ENCODE measurements at regions not wholly inside any gene's neighbourhood (a gene's known extent, or its start where the extent isn't known, plus 50 kb on each side); places are given as distances from the start of the nearest gene placed in this dataset.
"Not testable (repeated sequence)": the region's sequence is repeated elsewhere in the genome, so short reads cannot be mapped to it uniquely, and the experiment has no call there.

- H3K4me3 ChIP-seq (ENCODE audit: low read depth, low read length), result peak overlapping the region; percentile 56
- not testable (repeated sequence) for DNase-seq (ENCODE audit: low read depth)
These were observed 1609.3 kb downstream of the SPATA31A7 start for GRCh38 chr9:62798884-62799850.

- not testable (repeated sequence) for DNase-seq (ENCODE audit: low read depth)
- H3K4me3 ChIP-seq (ENCODE audit: low read depth, low read length), result peak overlapping the region; percentile 56
These were observed 1610.1 kb downstream of the SPATA31A7 start for GRCh38 chr9:62799851-62800371.

- DNase-seq (ENCODE audit: low read depth), result not testable (repeated sequence)
- H3K4me3 ChIP-seq (ENCODE audit: low read depth, low read length), result peak overlapping the region; percentile 56
These were observed 1610.9 kb downstream of the SPATA31A7 start for GRCh38 chr9:62800451-62801371.

GRCh38 chr9:62801372-62801811 is 1611.6 kb downstream of the SPATA31A7 start:
- DNase-seq (ENCODE audit: low read depth), result not testable (repeated sequence)
- peak overlapping the region; percentile 56 for H3K4me3 ChIP-seq (ENCODE audit: low read depth, low read length)

GRCh38 chr9:62801961-62802718 is 1612.3 kb downstream of the SPATA31A7 start:
- not testable (repeated sequence) for DNase-seq (ENCODE audit: low read depth)
- H3K4me3 ChIP-seq (ENCODE audit: low read depth, low read length), result peak overlapping the region; percentile 56

- not testable (repeated sequence) for DNase-seq (ENCODE audit: low read depth)
These were observed 1612.9 kb downstream of the SPATA31A7 start for GRCh38 chr9:62802719-62803079.

GRCh38 chr9:62803099-62803498 is 1613.3 kb downstream of the SPATA31A7 start:
- DNase-seq (ENCODE audit: low read depth), result not testable (repeated sequence)

More at GRCh38 chr9:62802719-62803079, 1612.9 kb downstream of the SPATA31A7 start:
- H3K4me3 ChIP-seq (ENCODE audit: low read depth, low read length), result peak overlapping the region; percentile 56

GRCh38 chr9:62804314-62804713 is 1614.5 kb downstream of the SPATA31A7 start:
- not testable (repeated sequence) for DNase-seq (ENCODE audit: low read depth)

More at GRCh38 chr9:62803099-62803498, 1613.3 kb downstream of the SPATA31A7 start:
- not testable (repeated sequence) for H3K4me3 ChIP-seq (ENCODE audit: low read depth, low read length)

GRCh38 chr9:62807424-62807823 is 1617.6 kb downstream of the SPATA31A7 start:
- DNase-seq (ENCODE audit: low read depth); H3K4me3 ChIP-seq (ENCODE audit: low read depth, low read length): not testable (repeated sequence)

More at GRCh38 chr9:62804314-62804713, 1614.5 kb downstream of the SPATA31A7 start:
- H3K4me3 ChIP-seq (ENCODE audit: low read depth, low read length), result not testable (repeated sequence)

- not testable (repeated sequence) for DNase-seq (ENCODE audit: low read depth)
These were observed 1618.2 kb downstream of the SPATA31A7 start for GRCh38 chr9:62808081-62808480.

GRCh38 chr9:62810318-62810717 is 1620.5 kb downstream of the SPATA31A7 start:
- H3K4me3 ChIP-seq (ENCODE audit: low read depth, low read length); DNase-seq (ENCODE audit: low read depth): not testable (repeated sequence)

More at GRCh38 chr9:62808081-62808480, 1618.2 kb downstream of the SPATA31A7 start:
- H3K4me3 ChIP-seq (ENCODE audit: low read depth, low read length), result not testable (repeated sequence)

GRCh38 chr9:62810811-62811315 is 1621.0 kb downstream of the SPATA31A7 start:
- H3K4me3 ChIP-seq (ENCODE audit: low read depth, low read length); DNase-seq (ENCODE audit: low read depth): not testable (repeated sequence)

- DNase-seq (ENCODE audit: low read depth); H3K4me3 ChIP-seq (ENCODE audit: low read depth, low read length): not testable (repeated sequence)
These were observed 1625.6 kb downstream of the SPATA31A7 start for GRCh38 chr9:62815436-62815835.

GRCh38 chr9:62816331-62816730 is 1626.5 kb downstream of the SPATA31A7 start:
- DNase-seq (ENCODE audit: low read depth), result not testable (repeated sequence)

GRCh38 chr9:62817214-62817613 is 1627.4 kb downstream of the SPATA31A7 start:
- DNase-seq (ENCODE audit: low read depth); H3K4me3 ChIP-seq (ENCODE audit: low read depth, low read length): not testable (repeated sequence)

More at GRCh38 chr9:62816331-62816730, 1626.5 kb downstream of the SPATA31A7 start:
- not testable (repeated sequence) for H3K4me3 ChIP-seq (ENCODE audit: low read depth, low read length)

- DNase-seq (ENCODE audit: low read depth); H3K4me3 ChIP-seq (ENCODE audit: low read depth, low read length): not testable (repeated sequence)
These were observed 1632.3 kb downstream of the SPATA31A7 start for GRCh38 chr9:62822185-62822584.

GRCh38 chr9:62827957-62828907 is 1638.4 kb downstream of the SPATA31A7 start:
- not testable (repeated sequence) for H3K4me3 ChIP-seq (ENCODE audit: low read depth, low read length); DNase-seq (ENCODE audit: low read depth)
